Calu3 (cell line): ENCODE measurements at regions not wholly inside any gene's neighbourhood (a gene's known extent, or its start where the extent isn't known, plus 50 kb on each side); places are given as distances from the start of the nearest gene placed in this dataset.

Experiments
- BruUV-seq: library from RNA; stranded (reverse); fragments of 400-500 nt; replicated peaks from 2 replicates; lab custom pipeline; 2021; lab: Mats Ljungman, UMichigan
- CTCF ChIA-PET: fragments of 300-600 bp; sonication (Branson Sonifier 250); formaldehyde crosslinking; loops from one replicate; lab custom pipeline; 2022; ENCODE audit warnings: antibody characterized with exemption; lab: Charles Lee
- DNase-seq: peaks from one replicate; pipeline ENCODE4 v3.0.0; 2022
- H3K27ac Mint-ChIP-seq: one replicate; pipeline ENCODE4 v1.8.0; 2022; ENCODE audit warnings: mixed read lengths; ENCODE audit not compliant: unreplicated experiment
- H3K27me3 Mint-ChIP-seq: one replicate; pipeline ENCODE4 v1.8.0; 2022; ENCODE audit warnings: mixed read lengths; ENCODE audit not compliant: unreplicated experiment
- H3K36me3 Mint-ChIP-seq: one replicate; pipeline ENCODE4 v1.8.0; 2022; ENCODE audit warnings: mild to moderate bottlenecking, moderate library complexity, mixed read lengths; ENCODE audit not compliant: insufficient read depth, unreplicated experiment
- H3K4me1 Mint-ChIP-seq: one replicate; pipeline ENCODE4 v1.8.0; 2022; ENCODE audit warnings: mild to moderate bottlenecking, low read depth, mixed read lengths; ENCODE audit not compliant: unreplicated experiment
- H3K4me3 Mint-ChIP-seq: one replicate; pipeline ENCODE4 v1.8.0; 2022; ENCODE audit warnings: mild to moderate bottlenecking, low read depth, moderate library complexity, mixed read lengths; ENCODE audit not compliant: unreplicated experiment
- H3K9me3 Mint-ChIP-seq: one replicate; pipeline ENCODE4 v1.8.0; 2022; ENCODE audit warnings: low read depth, mixed read lengths; ENCODE audit not compliant: unreplicated experiment
- CTCF ChIP-seq: fragments of 200-600 bp; IDR thresholded peaks from one replicate; pipeline ENCODE4 v1.8.0; 2022; ENCODE audit warnings: antibody characterized with exemption; ENCODE audit not compliant: unreplicated experiment
- intact Hi-C: fragments of 100-400 bp; cut with micrococcal nuclease; formaldehyde crosslinking; loops from one replicate; pipeline ENCODE4 v1.10.0; 2022; ENCODE audit not compliant: unreplicated experiment

GRCh38 chr13:85347251-85347650 is 452.0 kb downstream of the SLITRK6 start:
- peaks cover 14% of the 10 kb centered on the region for H3K4me1 Mint-ChIP-seq
- H3K27ac Mint-ChIP-seq, result no peak overlapping the region
- no peaks in the 10 kb centered on the region for H3K27me3 Mint-ChIP-seq
- intact Hi-C loops, result no loop called here
- H3K9me3 Mint-ChIP-seq, result peaks cover 3% of the 10 kb centered on the region
- BruUV-seq, result no TSS peak
- TF ChIP-seq CTCF, result no peak
- DNase-seq, result peak; percentile 0
- H3K4me3 Mint-ChIP-seq, result no peak overlapping the region
- no peaks in the 10 kb centered on the region for H3K36me3 Mint-ChIP-seq
- CTCF ChIA-PET, result no interaction called here

- TF ChIP-seq CTCF, result no peak
- intact Hi-C loops, result no loop called here
- Mint-ChIP-seq H3K36me3 (no peaks in the 10 kb centered on the region), H3K27me3 (no peaks in the 10 kb centered on the region), H3K27ac (no peak overlapping the region), H3K9me3 (peaks cover 3% of the 10 kb centered on the region), H3K4me3 (no peak overlapping the region), H3K4me1 (no peaks in the 10 kb centered on the region)
- no peak for DNase-seq
- CTCF ChIA-PET, result no interaction called here
- no TSS peak for BruUV-seq
Observed at GRCh38 chr13:85334187-85334586, 465.0 kb downstream of the SLITRK6 start.

GRCh38 chr13:85333506-85334020 is 465.7 kb downstream of the SLITRK6 start:
- H3K4me1 Mint-ChIP-seq, result no peaks in the 10 kb centered on the region

GRCh38 chr13:85332615-85333014 is 466.6 kb downstream of the SLITRK6 start:
- Mint-ChIP-seq H3K36me3 (no peaks in the 10 kb centered on the region), H3K27me3 (no peaks in the 10 kb centered on the region), H3K9me3 (peaks cover 3% of the 10 kb centered on the region), H3K27ac (no peak overlapping the region), H3K4me1 (no peaks in the 10 kb centered on the region), H3K4me3 (no peak overlapping the region)
- DNase-seq, result no peak
- no peak for TF ChIP-seq CTCF
- CTCF ChIA-PET, result no interaction called here
- BruUV-seq, result no TSS peak
- intact Hi-C loops, result no loop called here

More at GRCh38 chr13:85333506-85334020, 465.7 kb downstream of the SLITRK6 start:
- DNase-seq, result no peak
- no peaks in the 10 kb centered on the region for H3K36me3 Mint-ChIP-seq
- CTCF ChIA-PET, result no interaction called here
- peaks cover 3% of the 10 kb centered on the region for H3K9me3 Mint-ChIP-seq
- H3K4me3 Mint-ChIP-seq, result no peak overlapping the region
- no TSS peak for BruUV-seq
- no peak for TF ChIP-seq CTCF
- intact Hi-C loops, result no loop called here
- H3K27me3 Mint-ChIP-seq, result no peaks in the 10 kb centered on the region
- no peak overlapping the region for H3K27ac Mint-ChIP-seq
